Peyer's patch (tissue), 4 donors: ENCODE measurements at regions not wholly inside any gene's neighbourhood (a gene's known extent, or its start where the extent isn't known, plus 50 kb on each side); places are given as distances from the start of the nearest gene placed in this dataset.
A peak's percentile ranks its signal among the peaks of the same experiment; 100 is the strongest.

Experiments
- DNase-seq, 3 donors: peaks; one replicate each; pipeline ENCODE4 v3.0.0-alpha.2; 2017 to 2019
- H3K27ac ChIP-seq, 4 donors: fragments of 200-600 bp; sonication (generic); one replicate each; pipeline ENCODE4 v1.5.1; 2016 to 2019
- H3K27me3 ChIP-seq, 2 donors: fragments of 200-600 bp; sonication (generic); one replicate each; pipeline ENCODE4 v1.5.1; 2019
- H3K36me3 ChIP-seq, 3 donors: fragments of 200-600 bp; sonication (generic); one replicate each; pipeline ENCODE4 v1.5.1; 2016 to 2019
- H3K4me1 ChIP-seq, 4 donors: fragments of 200-600 bp; sonication (generic); one replicate each; pipeline ENCODE4 v1.5.1; 2016 to 2019
- H3K4me3 ChIP-seq, 4 donors: fragments of 200-600 bp; sonication (generic); 1 replicate in 3 of 4; 2 replicates in 1 of 4; pipeline ENCODE4 v1.5.1; 2016 to 2019; ENCODE audit warnings: mild to moderate bottlenecking in 1 of 4
- H3K9me3 ChIP-seq, 4 donors: fragments of 200-600 bp; sonication (generic); one replicate each; pipeline ENCODE4 v1.5.1; 2016 to 2019; ENCODE audit warnings: mild to moderate bottlenecking in 1 of 4
- CTCF ChIP-seq, 6 experiments: fragments of 450-650 bp in 4 of 6; fragments of 200-600 bp in 2 of 6; sonication (generic) in 1 of 6; IDR thresholded peaks; one replicate each; pipeline ENCODE4 v1.5.1; 2017 to 2019; ENCODE audit warnings: antibody characterized with exemption in 6 of 6, mild to moderate bottlenecking in 3 of 6, moderate library complexity in 1 of 6
- POLR2A ChIP-seq, 2 donors: fragments of 450-650 bp; IDR thresholded peaks; one replicate each; pipeline ENCODE4 v1.5.1; 2017; ENCODE audit warnings: antibody characterized with exemption in 2 of 2, mild to moderate bottlenecking in 2 of 2, moderate library complexity in 2 of 2

- H3K4me3 ChIP-seq, result no peak overlapping the region
- H3K9me3 ChIP-seq, result no peaks in the 10 kb centered on the region
- TF ChIP-seq POLR2A (IDR thresholded peaks at IDR 0.05) (no peak), CTCF (IDR thresholded peaks at IDR 0.05) (no peak)
- no peaks in the 10 kb centered on the region for H3K4me1 ChIP-seq
- H3K27me3 ChIP-seq, result no peaks in the 10 kb centered on the region
- H3K36me3 ChIP-seq, result no peaks in the 10 kb centered on the region
- DNase-seq, result no peak
- H3K27ac ChIP-seq, result no peak overlapping the region
Measured at GRCh38 chr12:87280893-87281292, 748.3 kb downstream of the C12orf50 start.

- Histone ChIP-seq H3K36me3 (no peaks in the 10 kb centered on the region), H3K9me3 (no peaks in the 10 kb centered on the region), H3K4me1 (no peaks in the 10 kb centered on the region), H3K4me3 (no peak overlapping the region), H3K27me3 (no peaks in the 10 kb centered on the region), H3K27ac (no peak overlapping the region)
- TF ChIP-seq CTCF (IDR thresholded peaks at IDR 0.05) (no peak), POLR2A (IDR thresholded peaks at IDR 0.05) (no peak)
- DNase-seq, result no peak
Measured at GRCh38 chr12:87280356-87280755, 748.8 kb downstream of the C12orf50 start.

GRCh38 chr12:87274594-87275245 lies 754.5 kb downstream of the C12orf50 start:
- no peaks in the 10 kb centered on the region for H3K36me3 ChIP-seq

GRCh38 chr12:87272851-87273250 lies 756.4 kb downstream of the C12orf50 start:
- no peaks in the 10 kb centered on the region for H3K4me1 ChIP-seq
- TF ChIP-seq CTCF (IDR thresholded peaks at IDR 0.05) (no peak), POLR2A (IDR thresholded peaks at IDR 0.05) (no peak)

More at GRCh38 chr12:87274594-87275245, 754.5 kb downstream of the C12orf50 start:
- H3K4me1 ChIP-seq, result no peaks in the 10 kb centered on the region
- peak in 4 of 6 experiments; percentile 11 to 29 (median 22) for TF ChIP-seq CTCF (IDR thresholded peaks at IDR 0.05)
- no peak for TF ChIP-seq POLR2A (IDR thresholded peaks at IDR 0.05)
- no peak for DNase-seq
- H3K4me3 ChIP-seq, result no peak overlapping the region
- H3K27ac ChIP-seq, result no peak overlapping the region
- H3K9me3 ChIP-seq, result no peaks in the 10 kb centered on the region
- no peaks in the 10 kb centered on the region for H3K27me3 ChIP-seq

GRCh38 chr12:87270919-87271318 lies 758.3 kb downstream of the C12orf50 start:
- H3K27ac ChIP-seq, result no peak overlapping the region
- no peak overlapping the region for H3K4me3 ChIP-seq
- no peaks in the 10 kb centered on the region for H3K4me1 ChIP-seq
- H3K36me3 ChIP-seq, result no peaks in the 10 kb centered on the region
- no peaks in the 10 kb centered on the region for H3K27me3 ChIP-seq
- H3K9me3 ChIP-seq, result no peaks in the 10 kb centered on the region
- DNase-seq, result no peak
- TF ChIP-seq POLR2A (IDR thresholded peaks at IDR 0.05) (no peak), CTCF (IDR thresholded peaks at IDR 0.05) (no peak)

More at GRCh38 chr12:87272851-87273250, 756.4 kb downstream of the C12orf50 start:
- no peaks in the 10 kb centered on the region for H3K27me3 ChIP-seq
- H3K4me3 ChIP-seq, result no peak overlapping the region
- no peak overlapping the region for H3K27ac ChIP-seq
- DNase-seq, result no peak
- H3K9me3 ChIP-seq, result no peaks in the 10 kb centered on the region
- H3K36me3 ChIP-seq, result no peaks in the 10 kb centered on the region
